Neuronal stem cell (in vitro differentiated cells): ENCODE measurements at regions not wholly inside any gene's neighbourhood (a gene's known extent, or its start where the extent isn't known, plus 50 kb on each side); places are given as distances from the start of the nearest gene placed in this dataset.

Source experiments
- DNase-seq: peaks from one replicate; pipeline ENCODE4 v3.0.0-alpha.2; 2013; ENCODE audit warnings: low spot score
- H2AFZ ChIP-seq: one replicate; pipeline ENCODE4 v1.6.1; 2013; ENCODE audit warnings: mild to moderate bottlenecking, low read length, inconsistent platforms
- H2AK5ac ChIP-seq: 2 replicates; pipeline ENCODE4 v1.6.1; 2013; ENCODE audit warnings: low read depth, mild to moderate bottlenecking, inconsistent platforms, low read length, moderate library complexity, mixed read lengths
- H2BK120ac ChIP-seq: 2 replicates; pipeline ENCODE4 v1.6.1; 2013; ENCODE audit warnings: low read depth, mild to moderate bottlenecking, inconsistent platforms, low read length, moderate library complexity, mixed read lengths
- H2BK12ac ChIP-seq: one replicate; pipeline ENCODE4 v1.6.1; 2013; ENCODE audit warnings: low read length, inconsistent platforms
- H2BK15ac ChIP-seq: 2 replicates; pipeline ENCODE4 v1.6.1; 2013; ENCODE audit warnings: mild to moderate bottlenecking, low read length, inconsistent platforms, mixed read lengths
- H2BK5ac ChIP-seq: one replicate; pipeline ENCODE4 v1.6.1; 2013; ENCODE audit warnings: inconsistent platforms, mild to moderate bottlenecking, low read length, moderate library complexity
- H3K14ac ChIP-seq: one replicate; pipeline ENCODE4 v1.6.1; 2013; ENCODE audit warnings: low read length, inconsistent platforms
- H3K18ac ChIP-seq: 2 replicates; pipeline ENCODE4 v1.6.1; 2013; ENCODE audit warnings: low read length, inconsistent platforms
- H3K23ac ChIP-seq: 2 replicates; pipeline ENCODE4 v1.6.1; 2013; ENCODE audit warnings: low read depth, mild to moderate bottlenecking, mixed read lengths, low read length, inconsistent platforms; ENCODE audit not compliant: poor library complexity
- H3K27ac ChIP-seq: replicated peaks from 3 replicates; pipeline ENCODE4 v1.5.1; 2013; ENCODE audit warnings: low read length, inconsistent platforms
- H3K27me3 ChIP-seq, 3 experiments: 2 replicates each; pipeline ENCODE4 v1.6.1; 2013; ENCODE audit warnings: low read length in 3 of 3, mild to moderate bottlenecking in 2 of 3, inconsistent platforms in 1 of 3, low read depth in 1 of 3, mixed read lengths in 1 of 3, moderate library complexity in 1 of 3; ENCODE audit not compliant: control insufficient read depth in 3 of 3, insufficient read depth in 3 of 3
- H3K36me3 ChIP-seq, 2 donors: replicated peaks in 1 of 2; 2 replicates each; pipeline ENCODE4 v1.6.1; 2013; ENCODE audit warnings: low read length in 2 of 2; ENCODE audit not compliant: control insufficient read depth in 2 of 2, insufficient read depth in 2 of 2
- H3K4ac ChIP-seq: 2 replicates; pipeline ENCODE4 v1.6.1; 2013; ENCODE audit warnings: inconsistent platforms, mild to moderate bottlenecking, low read length, moderate library complexity
- H3K4me1 ChIP-seq, 2 donors: 1 replicate in 1 of 2; 2 replicates in 1 of 2; pipeline ENCODE4 v1.6.1; 2013; ENCODE audit warnings: low read length in 2 of 2, low read depth in 1 of 2; ENCODE audit not compliant: control insufficient read depth in 2 of 2, insufficient read depth in 1 of 2
- H3K4me2 ChIP-seq: one replicate; pipeline ENCODE4 v1.6.1; 2013; ENCODE audit warnings: mild to moderate bottlenecking, low read length, inconsistent platforms; ENCODE audit not compliant: insufficient read depth, poor library complexity, severe bottlenecking
- H3K4me3 ChIP-seq, 2 donors: 2 replicates each; pipeline ENCODE4 v1.5.1; 2013; ENCODE audit warnings: low read length in 2 of 2, mild to moderate bottlenecking in 2 of 2, inconsistent platforms in 1 of 2, moderate library complexity in 1 of 2
- H3K79me1 ChIP-seq: one replicate; pipeline ENCODE4 v1.6.1; 2013; ENCODE audit warnings: low read depth, mild to moderate bottlenecking, inconsistent platforms, low read length, moderate library complexity
- H3K9ac ChIP-seq: one replicate; pipeline ENCODE4 v1.6.1; 2013; ENCODE audit warnings: mild to moderate bottlenecking, low read depth, low read length, inconsistent platforms; ENCODE audit not compliant: poor library complexity
- H3K9me3 ChIP-seq, 2 donors: replicated peaks in 1 of 2; 2 replicates each; pipeline versions ENCODE3 to v1.6.1; 2013; ENCODE audit warnings: low read length in 2 of 2, mild to moderate bottlenecking in 2 of 2, inconsistent platforms in 1 of 2, low read depth in 1 of 2, mixed read lengths in 1 of 2, moderate library complexity in 1 of 2; ENCODE audit not compliant: control insufficient read depth in 2 of 2, insufficient read depth in 1 of 2
- H4K8ac ChIP-seq: one replicate; pipeline ENCODE4 v1.6.1; 2013; ENCODE audit warnings: low read depth, mild to moderate bottlenecking, inconsistent platforms, low read length, moderate library complexity
- H4K91ac ChIP-seq: one replicate; pipeline ENCODE4 v1.6.1; 2013; ENCODE audit warnings: low read length, low read depth, mild to moderate bottlenecking, inconsistent platforms; ENCODE audit not compliant: poor library complexity
- WGBS, 2 donors: extraction: QIAGEN DNeasy Blood & Tissue Kit; methylation state at CpG; one replicate each; pipeline ENCODE4 v1.1.7; 2013; ENCODE audit warnings: missing lambda C conversion rate in 2 of 2, mixed read lengths in 1 of 2; ENCODE audit not compliant: insufficient read length in 2 of 2, insufficient replicate concordance in 1 of 2; ENCODE audit errors: extremely low coverage in 2 of 2; 5-methylcytosine and 5-hydroxymethylcytosine counted together

DNA sequence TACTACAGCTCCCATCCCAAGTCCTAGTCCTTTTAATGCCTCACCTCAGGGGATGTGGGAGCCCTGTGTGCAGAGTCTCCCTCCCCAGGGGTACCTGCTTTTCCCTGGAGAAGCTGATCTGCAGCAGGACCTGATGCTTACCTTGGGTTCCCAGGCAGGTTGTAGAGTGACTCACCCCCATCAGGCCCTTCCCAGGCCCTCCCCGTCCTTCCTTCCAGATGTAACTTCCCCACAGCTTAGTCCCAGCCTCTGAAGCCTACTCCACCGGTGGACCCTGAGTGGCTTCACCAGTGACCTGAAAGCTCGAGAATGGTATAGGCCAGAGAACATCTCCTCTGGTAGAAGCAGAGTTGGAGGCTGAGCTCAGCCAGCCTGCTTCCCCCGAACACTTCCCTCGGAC, 254.2 kb upstream of the STT3B start:
- Histone ChIP-seq H3K9me3 (no peaks in the 10 kb centered on the region), H2BK120ac (no peak overlapping the region), H4K8ac (no peak overlapping the region), H3K4ac (no peak overlapping the region), H2BK5ac (no peak overlapping the region), H3K4me2 (no peak overlapping the region), H3K4me3 (no peak overlapping the region), H3K79me1 (no peaks in the 10 kb centered on the region), H2BK15ac (no peak overlapping the region), H3K36me3 (no peaks in the 10 kb centered on the region), H3K23ac (no peak overlapping the region), H3K14ac (no peak overlapping the region), H2AFZ (no peak overlapping the region), H3K27me3 (no peaks in the 10 kb centered on the region), H2AK5ac (no peak overlapping the region), H3K9ac (no peak overlapping the region), H3K4me1 (no peaks in the 10 kb centered on the region), H3K18ac (no peak overlapping the region), H3K27ac (no peak overlapping the region), H4K91ac (no peak overlapping the region), H2BK12ac (no peak overlapping the region)
- no peak for DNase-seq
- no CpG with 5 or more reads among the region's 5 CpGs for WGBS, 2 donors

DNA sequence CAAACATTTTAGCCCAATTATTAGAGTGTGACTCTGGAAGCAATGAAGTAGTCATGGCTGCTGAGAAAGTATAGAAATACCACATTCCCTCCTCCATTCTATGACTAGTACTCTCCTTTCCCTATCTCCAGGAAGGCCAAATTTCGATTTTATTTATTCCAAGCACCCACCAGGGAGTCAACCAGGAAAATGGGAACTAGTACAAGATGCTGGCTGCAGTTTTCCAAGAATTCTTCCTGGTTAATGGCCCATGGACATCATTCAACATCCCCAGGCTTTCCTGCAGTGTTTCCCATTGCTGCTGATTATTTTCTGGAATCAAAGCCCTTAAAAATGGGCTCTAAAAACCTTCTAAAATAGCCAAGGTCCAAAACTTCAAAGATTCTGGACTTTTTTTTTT, 247.9 kb upstream of the STT3B start:
- Histone ChIP-seq H4K91ac (no peak overlapping the region), H3K4me1 (peaks cover 10 to 11% of the 10 kb centered on the region in 2 donors), H2AFZ (no peak overlapping the region), H3K27ac (no peak overlapping the region), H3K14ac (no peak overlapping the region), H3K9ac (no peak overlapping the region), H2BK5ac (no peak overlapping the region), H3K27me3 (no peaks in the 10 kb centered on the region), H2BK120ac (no peak overlapping the region), H3K9me3 (no peaks in the 10 kb centered on the region), H2BK15ac (no peak overlapping the region), H3K18ac (no peak overlapping the region), H3K36me3 (no peaks in the 10 kb centered on the region), H3K4me2 (no peak overlapping the region), H2AK5ac (no peak overlapping the region), H3K4ac (no peak overlapping the region), H3K23ac (no peak overlapping the region), H3K79me1 (no peaks in the 10 kb centered on the region), H3K4me3 (no peak overlapping the region), H4K8ac (no peak overlapping the region), H2BK12ac (no peak overlapping the region)
- no peak for DNase-seq
- no CpG with 5 or more reads among the region's 1 CpG for WGBS, 2 donors

- H4K91ac ChIP-seq: no peak overlapping the region
- H3K23ac ChIP-seq: no peak overlapping the region
- no peak overlapping the region for H3K18ac ChIP-seq
- H3K14ac ChIP-seq: no peak overlapping the region
- no peaks in the 10 kb centered on the region for H3K36me3 ChIP-seq
- H2AK5ac ChIP-seq: no peak overlapping the region
- no peak overlapping the region for H2AFZ ChIP-seq
- H3K4me2 ChIP-seq: no peak overlapping the region
- H3K9ac ChIP-seq: no peak overlapping the region
- WGBS, 2 donors: no CpG with 5 or more reads among the region's 2 CpGs
- H3K4me3 ChIP-seq: no peak overlapping the region
- no peaks in the 10 kb centered on the region for H3K79me1 ChIP-seq
- no peaks in the 10 kb centered on the region for H3K27me3 ChIP-seq
- no peak overlapping the region for H2BK5ac ChIP-seq
- DNase-seq: no peak
- no peak overlapping the region for H2BK120ac ChIP-seq
- H3K4ac ChIP-seq: no peak overlapping the region
- no peak overlapping the region for H4K8ac ChIP-seq
- no peak overlapping the region for H2BK12ac ChIP-seq
- no peak overlapping the region for H2BK15ac ChIP-seq
- H3K4me1 ChIP-seq: peaks cover 18 to 22% of the 10 kb centered on the region in 2 donors
- no peak overlapping the region for H3K27ac ChIP-seq
- no peaks in the 10 kb centered on the region for H3K9me3 ChIP-seq
Measured at GRCh38 chr3:31285833-31286486, 246.8 kb upstream of the STT3B start.

GRCh38 chr3:31288224-31288623, 244.5 kb upstream of the STT3B start:
- no peak overlapping the region for H4K8ac ChIP-seq
- no peak overlapping the region for H2BK5ac ChIP-seq
- H3K9me3 ChIP-seq: no peaks in the 10 kb centered on the region
- H4K91ac ChIP-seq: no peak overlapping the region
- H3K9ac ChIP-seq: no peak overlapping the region
- H3K14ac ChIP-seq: no peak overlapping the region
- H3K36me3 ChIP-seq: no peaks in the 10 kb centered on the region
- H3K27ac ChIP-seq: no peak overlapping the region
- H3K4me3 ChIP-seq: no peak overlapping the region
- no peaks in the 10 kb centered on the region for H3K79me1 ChIP-seq
- peak overlapping the region; percentile 19 for H3K18ac ChIP-seq
- H3K4me1 ChIP-seq: peaks cover 20 to 24% of the 10 kb centered on the region in 2 donors
- no peak overlapping the region for H3K4ac ChIP-seq
- DNase-seq: peak; percentile 8
- WGBS, 2 donors: no CpG with 5 or more reads among the region's 9 CpGs
- no peak overlapping the region for H2BK15ac ChIP-seq
- H3K4me2 ChIP-seq: no peak overlapping the region
- no peak overlapping the region for H3K23ac ChIP-seq
- no peak overlapping the region for H2AK5ac ChIP-seq
- peak overlapping the region; percentile 66 for H2AFZ ChIP-seq
- H3K27me3 ChIP-seq: no peaks in the 10 kb centered on the region
- no peak overlapping the region for H2BK12ac ChIP-seq
- no peak overlapping the region for H2BK120ac ChIP-seq
